22Rv1 (cell line): ENCODE measurements at regions not wholly inside any gene's neighbourhood (a gene's known extent, or its start where the extent isn't known, plus 50 kb on each side); places are given as distances from the start of the nearest gene placed in this dataset.

Experiments used
- ZFX ChIP-seq: fragments of 450-650 bp; IDR thresholded peaks from 2 replicates; pipeline ENCODE4 v1.6.1; 2017; ENCODE audit warnings: antibody characterized with exemption, borderline replicate concordance
- TF ChIP-seq, protein P1 (sequence below): fragments of 450-650 bp; IDR thresholded peaks from 2 replicates; pipeline ENCODE4 v1.5.1; 2017; ENCODE audit warnings: mild to moderate bottlenecking

GRCh38 chrY:16522021-16522420 is 1358.0 kb downstream of the CDY2B start:
- TF ChIP-seq, protein P1, sequence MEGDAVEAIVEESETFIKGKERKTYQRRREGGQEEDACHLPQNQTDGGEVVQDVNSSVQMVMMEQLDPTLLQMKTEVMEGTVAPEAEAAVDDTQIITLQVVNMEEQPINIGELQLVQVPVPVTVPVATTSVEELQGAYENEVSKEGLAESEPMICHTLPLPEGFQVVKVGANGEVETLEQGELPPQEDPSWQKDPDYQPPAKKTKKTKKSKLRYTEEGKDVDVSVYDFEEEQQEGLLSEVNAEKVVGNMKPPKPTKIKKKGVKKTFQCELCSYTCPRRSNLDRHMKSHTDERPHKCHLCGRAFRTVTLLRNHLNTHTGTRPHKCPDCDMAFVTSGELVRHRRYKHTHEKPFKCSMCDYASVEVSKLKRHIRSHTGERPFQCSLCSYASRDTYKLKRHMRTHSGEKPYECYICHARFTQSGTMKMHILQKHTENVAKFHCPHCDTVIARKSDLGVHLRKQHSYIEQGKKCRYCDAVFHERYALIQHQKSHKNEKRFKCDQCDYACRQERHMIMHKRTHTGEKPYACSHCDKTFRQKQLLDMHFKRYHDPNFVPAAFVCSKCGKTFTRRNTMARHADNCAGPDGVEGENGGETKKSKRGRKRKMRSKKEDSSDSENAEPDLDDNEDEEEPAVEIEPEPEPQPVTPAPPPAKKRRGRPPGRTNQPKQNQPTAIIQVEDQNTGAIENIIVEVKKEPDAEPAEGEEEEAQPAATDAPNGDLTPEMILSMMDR: no peak
- no peak for TF ChIP-seq ZFX
